ENCODE measurements at regions not wholly inside any gene's neighbourhood (a gene's known extent, or its start where the extent isn't known, plus 50 kb on each side); places are given as distances from the start of the nearest gene placed in this dataset.

GRCh38 chr5:165173651-165174050 is 1668.2 kb downstream of the MAT2B start:
- no peak for ATAC-seq
- TF ChIP-seq PPARA (CRISPR knock-in tag; IDR thresholded peaks at IDR 0.05; ENCODE audit: borderline replicate concordance) (no peak), ISL1 (CRISPR knock-in tag; IDR thresholded peaks at IDR 0.05) (no peak), ZNF8 (CRISPR knock-in tag; IDR thresholded peaks at IDR 0.05) (no peak), CSDC2 (CRISPR knock-in tag; IDR thresholded peaks at IDR 0.05) (no peak), POU6F1 (CRISPR knock-in tag; IDR thresholded peaks at IDR 0.05; ENCODE audit: borderline replicate concordance, low read depth) (no peak), ZNF565 (CRISPR knock-in tag; conservative IDR thresholded peaks at IDR 0.05; ENCODE audit: low read depth) (no peak)

GRCh38 chr5:165175041-165175440 is 1669.6 kb downstream of the MAT2B start:
- ATAC-seq, result no peak

GRCh38 chr5:165184183-165184582 is 1678.8 kb downstream of the MAT2B start:
- no peak for ATAC-seq
- no peak for TF ChIP-seq TOX (CRISPR knock-in tag; IDR thresholded peaks at IDR 0.05; ENCODE audit: borderline replicate concordance)
- TF ChIP-seq ZFP3 (CRISPR knock-in tag; IDR thresholded peaks at IDR 0.05), result no peak
- no peak for TF ChIP-seq ISL1 (CRISPR knock-in tag; IDR thresholded peaks at IDR 0.05)
- no peak for TF ChIP-seq TSHZ2 (CRISPR knock-in tag; IDR thresholded peaks at IDR 0.05)
- no peak for TF ChIP-seq POU6F1 (CRISPR knock-in tag; IDR thresholded peaks at IDR 0.05; ENCODE audit: borderline replicate concordance, low read depth)
- no peak for TF ChIP-seq CSRNP3 (CRISPR knock-in tag; IDR thresholded peaks at IDR 0.05)
- no peak for TF ChIP-seq CSDC2 (CRISPR knock-in tag; IDR thresholded peaks at IDR 0.05)
- no peak for TF ChIP-seq ESRRG (CRISPR knock-in tag; IDR thresholded peaks at IDR 0.05)
- no peak for TF ChIP-seq ZNF8 (CRISPR knock-in tag; IDR thresholded peaks at IDR 0.05)

More at GRCh38 chr5:165175041-165175440, 1669.6 kb downstream of the MAT2B start:
- TF ChIP-seq TSHZ2 (CRISPR knock-in tag; IDR thresholded peaks at IDR 0.05) (no peak), SNAI2 (CRISPR knock-in tag; IDR thresholded peaks at IDR 0.05) (no peak), RARB (CRISPR knock-in tag; IDR thresholded peaks at IDR 0.05) (no peak), ZFP3 (CRISPR knock-in tag; IDR thresholded peaks at IDR 0.05) (no peak), PATZ1 (CRISPR knock-in tag; IDR thresholded peaks at IDR 0.05; ENCODE audit: borderline replicate concordance) (no peak), POU6F1 (CRISPR knock-in tag; IDR thresholded peaks at IDR 0.05; ENCODE audit: borderline replicate concordance, low read depth) (no peak), BACH2 (CRISPR knock-in tag; IDR thresholded peaks at IDR 0.05; ENCODE audit: borderline replicate concordance) (no peak)

Data from SK-N-SH treated with all-trans-retinoic acid at 6 μM for 48 hours (cell line).